Hematopoietic multipotent progenitor cell (in vitro differentiated cells): ENCODE measurements at regions not wholly inside any gene's neighbourhood (a gene's known extent, or its start where the extent isn't known, plus 50 kb on each side); places are given as distances from the start of the nearest gene placed in this dataset.

Experiments used
- DNase-seq, 3 donors: peaks; one replicate each; pipeline ENCODE4 v3.0.0-alpha.2; 2011 to 2015; ENCODE audit warnings: low read depth in 2 of 3, low spot score in 2 of 3

DNA sequence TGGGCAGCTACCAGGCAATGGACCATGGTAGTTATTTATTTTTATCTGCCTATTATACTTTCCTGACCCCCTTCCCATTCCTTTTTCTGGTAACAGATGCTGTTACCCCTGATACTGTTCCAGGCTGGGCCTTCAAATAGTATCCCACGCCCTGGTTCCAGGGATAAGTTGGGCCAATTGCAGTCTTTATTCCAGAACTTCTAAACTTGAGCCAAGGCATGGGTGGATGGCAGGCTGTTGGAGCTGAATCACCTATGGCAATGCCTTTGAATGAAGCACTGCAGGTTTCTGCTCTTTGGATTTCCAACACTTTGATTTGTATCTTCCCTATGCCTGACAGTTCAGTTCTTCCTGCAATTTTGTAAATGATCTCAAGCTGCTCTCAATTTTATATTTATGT is 99.2 kb upstream of the LHCGR start:
- no peak for DNase-seq

DNA sequence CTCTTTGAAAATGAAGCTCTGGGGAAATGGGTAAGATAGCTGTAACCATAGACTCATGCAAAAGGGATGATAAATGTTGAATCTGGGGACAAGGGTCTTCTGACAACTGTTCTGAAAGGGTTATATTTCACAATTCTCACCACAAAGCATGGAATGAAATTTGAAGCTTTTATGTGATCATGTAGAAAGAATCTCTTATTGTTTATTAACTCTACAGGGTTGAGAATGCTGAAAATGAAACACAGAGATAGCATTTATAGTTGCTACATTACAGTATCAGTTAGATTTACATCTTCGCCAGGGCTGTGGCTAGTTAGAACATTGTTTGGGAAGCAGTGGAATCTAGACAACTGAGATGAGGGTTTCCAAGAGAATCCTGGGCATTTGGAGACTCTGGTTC is 97.4 kb upstream of the LHCGR start:
- no peak for DNase-seq

DNA sequence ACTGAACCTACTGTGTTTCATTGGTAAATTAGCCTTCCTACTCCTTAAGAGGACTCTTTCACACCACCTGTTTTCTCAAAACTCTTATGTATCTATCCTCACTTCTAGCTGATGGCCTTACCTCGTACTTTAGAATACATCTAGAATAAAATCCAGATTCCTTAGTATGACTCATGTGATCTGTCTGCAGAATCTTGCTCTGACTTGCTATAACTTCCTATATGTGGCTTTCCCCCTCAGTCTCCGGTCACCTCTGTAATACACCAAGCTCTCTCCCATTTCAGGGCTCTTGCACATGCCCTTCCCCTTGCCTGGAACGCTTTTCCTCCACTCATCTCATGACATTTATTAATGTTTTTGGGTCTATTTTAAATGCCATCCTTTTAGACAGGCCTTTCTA is 95.6 kb upstream of the LHCGR start:
- no peak for DNase-seq

DNA sequence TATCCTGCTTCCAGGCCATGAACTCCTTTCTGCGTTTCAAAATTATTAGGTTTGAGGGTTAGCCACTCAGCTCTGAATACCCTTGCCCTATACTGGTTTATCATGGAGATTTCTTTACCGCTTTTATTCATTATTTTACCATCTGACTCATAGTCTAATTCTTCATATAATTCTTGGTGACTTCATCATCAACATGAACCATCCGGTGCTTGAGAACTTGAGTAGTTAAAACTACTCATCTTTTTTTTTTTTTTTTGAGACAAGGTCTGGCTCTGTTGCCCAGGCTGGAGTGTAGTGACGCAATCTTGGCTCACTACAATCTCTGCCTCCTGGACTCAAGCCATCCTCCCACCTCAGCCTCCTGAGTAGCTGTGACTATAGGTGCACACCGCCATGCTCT is 94.2 kb upstream of the LHCGR start:
- no peak for DNase-seq

DNA sequence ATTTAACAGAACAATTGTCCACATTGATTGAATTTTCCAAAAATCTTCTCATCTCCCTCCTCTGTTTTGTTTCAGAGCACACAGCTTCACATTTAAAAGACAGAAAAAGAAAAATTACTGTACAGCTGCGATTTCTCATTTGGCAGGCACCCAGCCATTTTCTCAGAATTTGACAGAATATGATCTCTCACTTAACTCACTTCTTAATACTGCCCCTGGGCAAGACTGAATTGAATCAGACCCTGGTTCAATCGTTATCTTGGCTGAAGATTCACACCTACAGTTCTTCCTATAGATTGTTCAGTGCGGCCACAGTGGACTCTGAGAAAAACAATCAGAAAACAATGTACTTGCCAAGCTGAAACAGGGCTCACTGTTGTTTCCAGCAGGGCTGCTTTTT is 90.2 kb upstream of the LHCGR start:
- DNase-seq: no peak

DNA sequence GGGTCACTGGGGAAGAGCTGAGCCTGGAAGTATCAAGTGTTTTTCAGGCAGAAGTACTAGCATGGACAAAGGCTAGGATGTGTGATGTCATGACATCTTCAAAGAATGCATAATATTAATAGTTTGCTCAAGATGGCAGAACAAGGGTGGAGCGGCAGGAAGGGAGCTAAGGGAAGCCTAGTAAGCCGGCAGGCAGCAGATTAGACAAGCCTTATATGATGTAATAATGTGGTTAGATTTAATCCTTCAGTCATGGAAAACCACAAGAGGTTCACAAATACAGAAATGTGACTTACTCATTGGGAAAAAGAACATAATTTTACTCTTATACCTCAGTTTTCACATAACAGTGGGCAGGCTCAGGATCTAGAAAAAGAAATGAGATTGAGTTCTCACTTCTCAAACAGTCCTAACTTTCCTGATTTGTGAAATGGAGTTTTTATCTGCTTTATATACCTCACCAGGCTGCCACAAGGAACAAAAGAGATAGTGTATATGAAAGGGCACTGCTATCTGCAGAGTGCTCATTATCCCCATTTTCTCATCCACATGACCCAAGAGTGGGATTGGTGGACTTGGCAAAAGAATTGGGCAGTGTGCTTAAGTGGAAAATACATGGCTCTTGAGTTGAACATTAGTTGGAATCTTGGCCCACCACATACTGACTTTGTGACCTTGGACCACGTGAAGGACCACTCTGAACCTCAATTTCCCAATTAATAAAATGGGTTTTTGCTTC is 89.1 kb upstream of the LHCGR start:
- DNase-seq: no peak

DNA sequence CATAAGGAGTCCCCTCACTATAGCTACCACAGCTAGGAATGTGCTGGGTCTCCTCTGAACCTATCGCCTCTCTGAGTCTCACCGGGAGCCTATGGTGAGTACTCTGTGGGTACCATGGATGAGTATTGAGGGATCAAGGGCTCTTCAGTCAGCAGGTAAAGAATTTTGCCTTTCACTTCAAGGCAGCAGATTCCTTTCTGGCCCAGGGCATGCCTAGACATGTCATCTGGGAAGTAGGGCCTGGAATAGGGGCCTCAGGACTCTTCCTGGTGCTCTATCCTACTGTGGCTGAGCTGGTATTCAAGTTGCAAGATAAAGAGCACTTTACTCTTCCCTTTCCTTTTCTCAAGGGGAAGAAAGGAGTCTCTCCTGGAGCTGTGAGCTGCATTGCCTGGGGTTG is 85.6 kb upstream of the LHCGR start:
- DNase-seq: no peak

DNA sequence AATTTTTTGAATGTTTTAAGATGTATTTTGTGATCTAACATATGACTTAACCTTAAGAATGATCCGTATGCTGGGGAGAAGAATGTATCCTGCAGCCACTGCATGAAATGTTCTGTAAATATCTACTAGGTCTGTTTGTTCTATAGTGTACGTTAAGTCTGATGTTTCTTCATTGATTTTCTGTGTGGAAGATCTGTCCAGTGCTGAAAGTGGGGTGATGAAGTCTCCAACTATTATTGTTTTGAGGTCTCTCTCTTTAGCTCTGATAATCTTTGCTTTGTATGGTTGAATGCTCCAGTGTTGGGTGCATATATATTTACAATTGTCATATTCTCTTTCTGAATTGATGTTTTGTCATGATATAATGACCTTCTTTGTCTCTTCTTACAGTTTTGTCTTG is 82.5 kb upstream of the LHCGR start:
- no peak for DNase-seq

DNA sequence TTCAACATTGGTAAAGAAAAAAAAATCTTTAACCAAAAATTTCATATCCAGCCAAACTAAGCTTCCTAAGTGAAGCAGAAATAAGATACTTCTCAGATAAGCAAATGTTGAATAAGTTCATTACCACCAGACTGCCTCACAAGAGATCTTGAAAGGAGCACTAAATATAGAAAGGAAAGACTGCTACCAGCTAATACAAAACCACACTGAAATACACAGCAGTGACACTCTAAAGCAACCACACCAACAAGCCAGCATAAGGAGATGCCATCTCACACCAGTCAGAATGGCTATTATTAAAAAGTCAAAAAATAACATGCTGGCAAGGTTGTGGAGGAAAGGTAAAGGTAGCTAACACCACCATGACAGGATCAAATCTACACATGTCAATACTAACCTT is 74.0 kb upstream of the LHCGR start:
- DNase-seq: no peak

DNA sequence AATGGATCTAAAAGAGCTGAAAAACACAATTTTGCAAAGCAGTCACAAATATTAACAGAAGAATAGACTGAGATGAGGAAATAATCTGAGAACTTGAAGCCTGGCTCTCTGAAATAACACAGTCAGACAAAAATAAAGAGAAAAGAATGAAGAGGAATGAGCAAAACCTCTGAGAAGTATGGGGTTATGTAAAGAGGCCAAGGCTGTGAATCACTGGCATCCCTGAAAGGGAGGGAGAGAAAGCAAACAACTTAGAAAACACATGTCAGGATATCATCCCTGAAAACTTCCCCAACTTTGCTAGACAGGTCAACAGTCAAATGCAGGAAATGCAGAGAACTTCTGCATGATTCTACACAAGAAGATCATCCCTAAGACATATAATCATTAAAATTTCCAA is 73.5 kb upstream of the LHCGR start:
- no peak for DNase-seq

DNA sequence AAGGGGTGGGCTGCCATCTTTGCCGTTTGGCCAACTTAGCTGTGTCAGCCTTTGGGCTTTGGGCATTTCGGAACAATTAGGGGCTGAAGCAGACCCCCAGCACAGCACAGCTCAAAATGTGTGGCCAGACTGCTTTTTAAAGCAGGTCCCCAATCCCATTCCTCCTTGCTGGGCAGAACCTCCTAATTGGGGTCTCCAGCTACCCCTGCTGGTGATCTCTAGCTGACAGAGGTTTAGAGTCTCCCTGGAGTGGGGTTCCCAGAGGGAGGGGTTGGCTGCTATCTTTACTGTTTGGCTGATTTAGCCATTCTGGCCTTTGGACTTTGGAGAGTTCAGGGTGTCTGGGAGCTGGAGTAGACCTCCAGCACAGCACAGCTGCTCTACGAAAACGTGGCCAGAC is 71.5 kb upstream of the LHCGR start:
- no peak for DNase-seq

DNA sequence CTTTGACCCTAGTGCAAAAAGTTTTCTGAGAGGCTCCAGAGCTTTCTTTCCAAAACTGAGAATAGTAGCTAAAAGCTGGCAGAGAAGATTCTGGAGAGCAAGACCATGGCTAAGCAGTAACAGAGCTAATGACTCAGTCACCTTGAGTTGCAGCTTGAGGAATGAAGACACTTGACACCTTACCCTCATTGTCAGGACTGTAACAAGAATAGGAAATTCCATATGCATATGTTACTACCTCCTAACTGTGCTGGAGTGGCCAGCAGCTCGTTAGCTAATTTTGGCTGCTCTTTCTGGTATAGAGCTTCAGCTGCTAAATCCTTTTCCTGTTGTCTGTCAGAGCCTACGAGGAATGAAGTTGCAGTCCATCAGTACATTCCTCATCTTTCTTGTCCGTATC is 68.6 kb upstream of the LHCGR start:
- no peak for DNase-seq

DNA sequence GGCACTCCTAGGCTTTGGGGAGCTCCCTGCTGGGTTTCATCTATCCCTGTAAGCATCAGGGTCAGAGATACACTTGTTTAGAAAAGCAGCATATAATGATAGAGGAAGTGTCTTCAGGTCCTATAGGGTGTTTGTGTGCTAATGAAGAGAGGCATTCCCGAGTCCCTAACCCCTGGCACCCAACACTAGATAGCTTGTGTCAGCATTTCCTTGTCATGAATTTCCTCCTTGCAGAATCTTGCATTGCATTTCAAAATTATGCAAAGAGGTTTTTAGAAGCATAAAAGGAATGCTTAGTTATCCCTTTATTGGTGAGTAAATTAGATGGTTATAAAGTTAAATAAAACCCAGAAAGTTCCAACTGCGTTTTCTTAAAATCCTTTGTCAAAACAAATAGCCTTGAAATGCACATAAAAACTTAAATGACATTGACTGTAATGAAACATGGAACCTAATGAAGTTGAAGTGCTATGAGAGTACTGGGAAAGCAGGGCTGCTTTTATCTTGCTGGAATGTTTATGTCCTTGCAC is 63.7 kb upstream of the LHCGR start:
- DNase-seq: no peak

DNA sequence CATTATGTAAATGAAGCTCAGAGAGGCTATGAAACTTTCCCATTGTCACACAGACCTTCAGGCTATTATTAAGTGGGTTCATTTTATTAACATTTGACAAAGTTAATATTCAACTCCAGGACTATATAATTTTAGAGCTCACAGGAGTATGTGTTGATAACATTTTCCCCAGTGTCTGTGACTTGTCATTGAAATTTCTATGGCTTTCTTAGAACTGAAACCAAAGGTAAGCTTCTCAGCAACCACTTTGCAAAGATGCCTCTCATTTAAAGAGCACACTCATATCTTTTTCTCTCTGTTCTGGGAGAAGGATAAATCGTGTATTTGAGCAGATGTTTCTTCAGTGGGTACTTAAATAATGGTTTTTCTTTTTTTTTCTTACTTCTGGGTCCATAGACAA is 61.8 kb upstream of the LHCGR start:
- DNase-seq: no peak

DNA sequence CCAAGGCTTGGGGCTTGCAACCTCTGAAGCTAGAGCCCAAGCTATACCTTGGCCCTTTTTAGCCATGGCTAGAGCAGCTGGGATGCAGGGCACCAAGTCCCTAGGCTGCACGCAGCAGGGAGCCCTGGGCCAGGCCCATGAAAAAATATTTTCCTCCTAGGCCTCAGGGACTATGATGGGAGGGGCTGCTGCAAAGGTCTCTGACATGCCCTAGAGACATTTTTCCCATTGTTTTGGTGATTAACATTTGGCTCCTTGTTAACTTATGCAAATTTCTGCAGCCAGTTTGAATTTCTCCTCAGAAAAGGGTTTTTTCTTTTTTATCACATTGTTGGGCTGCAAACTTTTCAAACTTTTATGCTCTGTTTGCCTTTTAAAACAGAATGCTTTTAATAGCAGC is 56.9 kb upstream of the LHCGR start:
- no peak for DNase-seq

DNA sequence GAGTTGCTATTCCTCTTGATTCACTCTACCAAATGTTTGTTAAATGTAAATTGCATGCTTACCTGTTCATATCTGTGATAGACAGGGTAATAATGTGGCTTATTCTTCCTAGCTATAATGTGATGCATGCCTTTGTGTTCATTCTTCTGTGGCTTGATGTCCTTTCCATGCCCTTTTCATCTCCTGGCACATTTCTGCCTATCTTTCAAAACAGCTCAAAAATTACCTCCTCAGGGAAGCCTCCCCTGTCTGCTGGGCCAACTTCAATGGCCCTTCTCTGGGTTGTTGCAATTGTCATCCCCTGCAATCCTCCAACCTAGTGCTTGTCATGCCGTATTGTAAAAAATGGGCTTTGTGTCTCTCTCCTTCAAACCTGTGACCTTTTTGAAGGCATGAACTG is 52.8 kb upstream of the LHCGR start:
- no peak for DNase-seq
